ENCODE measurements at regions not wholly inside any gene's neighbourhood (a gene's known extent, or its start where the extent isn't known, plus 50 kb on each side); places are given as distances from the start of the nearest gene placed in this dataset.

GRCh38 chr2:120933693-120934573 lies 198.3 kb downstream of the GLI2 start:
- no peak for TF ChIP-seq CTCF (IDR thresholded peaks at IDR 0.05)
- no peak for TF ChIP-seq POLR2A (IDR thresholded peaks at IDR 0.05)
